ENCODE measurements at regions not wholly inside any gene's neighbourhood (a gene's known extent, or its start where the extent isn't known, plus 50 kb on each side); places are given as distances from the start of the nearest gene placed in this dataset.

GRCh38 chr12:91507754-91508153, 325.1 kb upstream of the DCN start:
- peaks cover 4% of the 10 kb centered on the region for H3K9me3 Mint-ChIP-seq
- TF ChIP-seq, protein P1, sequence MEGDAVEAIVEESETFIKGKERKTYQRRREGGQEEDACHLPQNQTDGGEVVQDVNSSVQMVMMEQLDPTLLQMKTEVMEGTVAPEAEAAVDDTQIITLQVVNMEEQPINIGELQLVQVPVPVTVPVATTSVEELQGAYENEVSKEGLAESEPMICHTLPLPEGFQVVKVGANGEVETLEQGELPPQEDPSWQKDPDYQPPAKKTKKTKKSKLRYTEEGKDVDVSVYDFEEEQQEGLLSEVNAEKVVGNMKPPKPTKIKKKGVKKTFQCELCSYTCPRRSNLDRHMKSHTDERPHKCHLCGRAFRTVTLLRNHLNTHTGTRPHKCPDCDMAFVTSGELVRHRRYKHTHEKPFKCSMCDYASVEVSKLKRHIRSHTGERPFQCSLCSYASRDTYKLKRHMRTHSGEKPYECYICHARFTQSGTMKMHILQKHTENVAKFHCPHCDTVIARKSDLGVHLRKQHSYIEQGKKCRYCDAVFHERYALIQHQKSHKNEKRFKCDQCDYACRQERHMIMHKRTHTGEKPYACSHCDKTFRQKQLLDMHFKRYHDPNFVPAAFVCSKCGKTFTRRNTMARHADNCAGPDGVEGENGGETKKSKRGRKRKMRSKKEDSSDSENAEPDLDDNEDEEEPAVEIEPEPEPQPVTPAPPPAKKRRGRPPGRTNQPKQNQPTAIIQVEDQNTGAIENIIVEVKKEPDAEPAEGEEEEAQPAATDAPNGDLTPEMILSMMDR (IDR thresholded peaks at IDR 0.05; ENCODE audit: unreplicated experiment) = no peak
- H3K27me3 Mint-ChIP-seq (ENCODE audit: low read depth) = no peaks in the 10 kb centered on the region
- no peak overlapping the region for H3K27ac Mint-ChIP-seq
- no peak overlapping the region for H3K4me3 Mint-ChIP-seq
- peaks cover 13% of the 10 kb centered on the region for H3K4me1 Mint-ChIP-seq
- DNase-seq (ENCODE audit: low spot score in 2 of 2, unreplicated experiment in 2 of 2) = no peak
- H3K36me3 Mint-ChIP-seq = peaks cover 3% of the 10 kb centered on the region

DNA sequence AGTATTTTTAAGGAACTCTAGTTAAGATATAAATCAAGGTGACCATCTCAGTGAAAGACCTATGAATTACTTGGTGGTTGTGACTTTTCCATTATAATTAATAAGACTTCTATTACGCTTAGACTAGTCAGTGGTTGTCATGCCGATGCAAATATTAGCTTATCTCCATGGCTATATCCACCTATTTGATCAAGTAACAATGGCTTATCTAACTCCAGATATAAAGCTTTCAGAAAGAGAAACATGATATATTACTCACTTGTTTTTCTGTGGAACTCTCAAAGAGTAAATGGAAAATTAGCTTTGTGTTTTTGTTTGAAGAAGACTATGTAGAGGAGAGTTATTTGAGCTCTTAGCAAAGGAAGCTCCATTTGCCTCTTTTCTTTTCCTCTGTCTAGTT, 323.8 kb upstream of the DCN start:
- Mint-ChIP-seq H3K4me3 (no peak overlapping the region), H3K27ac (no peak overlapping the region), H3K4me1 (peaks cover 13% of the 10 kb centered on the region), H3K9me3 (peaks cover 13% of the 10 kb centered on the region), H3K27me3 (ENCODE audit: low read depth) (no peaks in the 10 kb centered on the region), H3K36me3 (peaks cover 3% of the 10 kb centered on the region)
- TF ChIP-seq, protein P1 (IDR thresholded peaks at IDR 0.05; ENCODE audit: unreplicated experiment) = no peak
- DNase-seq (ENCODE audit: low spot score in 2 of 2, unreplicated experiment in 2 of 2) = no peak

DNA sequence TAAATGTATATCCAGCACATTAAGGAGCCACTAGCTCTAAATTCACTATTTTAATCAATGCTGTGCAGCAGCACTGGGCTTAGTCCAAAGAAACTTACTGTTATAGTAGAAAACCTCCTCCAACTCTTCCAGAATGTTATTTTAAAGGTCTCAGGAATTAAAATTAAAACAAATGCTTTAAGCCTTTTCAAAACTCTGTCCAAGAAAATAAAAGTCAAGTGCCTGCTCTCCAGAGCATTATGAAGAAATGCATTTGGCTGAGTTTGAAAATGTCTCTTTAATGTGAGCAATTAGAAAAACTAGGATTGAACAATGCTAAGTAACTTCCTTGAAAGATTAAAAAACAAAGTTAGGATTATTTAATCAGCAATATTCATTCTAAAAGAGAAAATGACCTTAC, 322.4 kb upstream of the DCN start:
- Mint-ChIP-seq H3K9me3 (peaks cover 13% of the 10 kb centered on the region), H3K27me3 (ENCODE audit: low read depth) (no peaks in the 10 kb centered on the region), H3K4me1 (peaks cover 13% of the 10 kb centered on the region), H3K4me3 (no peak overlapping the region), H3K36me3 (peaks cover 3% of the 10 kb centered on the region), H3K27ac (no peak overlapping the region)
- DNase-seq (ENCODE audit: low spot score in 2 of 2, unreplicated experiment in 2 of 2) = no peak
- TF ChIP-seq, protein P1 (IDR thresholded peaks at IDR 0.05; ENCODE audit: unreplicated experiment) = no peak

DNA sequence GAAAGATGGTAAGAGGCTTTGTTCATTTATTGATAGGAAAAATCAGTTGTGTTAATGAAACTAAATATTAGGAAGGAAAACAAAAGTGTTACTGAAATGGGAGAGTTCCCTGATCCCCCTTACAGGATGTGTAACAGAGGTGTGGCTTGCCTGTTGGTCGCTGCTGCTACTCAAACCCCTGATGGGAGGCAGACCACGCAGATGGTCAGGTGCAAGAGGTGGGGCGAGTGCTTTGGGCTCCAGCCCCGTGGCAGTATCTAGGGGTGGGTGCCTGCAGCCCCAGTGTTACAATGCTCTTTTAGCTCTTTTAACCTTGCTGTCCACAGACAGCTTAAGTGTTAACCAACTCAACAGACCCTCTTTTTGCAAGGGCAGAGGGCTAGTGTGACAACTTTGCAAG, 319.6 kb upstream of the DCN start:
- H3K27ac Mint-ChIP-seq = no peak overlapping the region
- no peak overlapping the region for H3K4me3 Mint-ChIP-seq
- H3K27me3 Mint-ChIP-seq (ENCODE audit: low read depth) = no peaks in the 10 kb centered on the region
- H3K9me3 Mint-ChIP-seq = peaks cover 13% of the 10 kb centered on the region
- peaks cover 3% of the 10 kb centered on the region for H3K36me3 Mint-ChIP-seq
- no peak for DNase-seq (ENCODE audit: low spot score in 2 of 2, unreplicated experiment in 2 of 2)
- peaks cover 13% of the 10 kb centered on the region for H3K4me1 Mint-ChIP-seq
- TF ChIP-seq, protein P1 (IDR thresholded peaks at IDR 0.05; ENCODE audit: unreplicated experiment) = no peak

DNA sequence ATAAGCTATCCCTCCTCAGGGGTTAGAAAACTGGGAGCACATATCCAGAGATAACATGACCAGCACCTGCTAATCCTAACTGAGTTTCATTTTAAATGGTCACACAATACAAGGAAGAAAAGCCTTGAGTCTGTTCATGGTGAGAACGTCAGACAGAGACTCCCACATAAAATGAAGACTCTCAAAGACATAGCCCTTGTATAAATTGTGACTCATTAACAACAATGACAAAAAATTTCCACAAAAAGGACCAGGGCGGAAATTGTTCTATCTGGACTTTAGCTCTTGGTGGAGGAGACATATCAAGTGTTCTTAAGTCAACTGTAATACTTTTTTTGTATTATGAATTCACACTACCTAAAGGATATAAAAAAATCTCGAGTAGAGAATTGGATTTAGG, 313.7 kb upstream of the DCN start:
- H3K36me3 Mint-ChIP-seq = no peaks in the 10 kb centered on the region
- TF ChIP-seq, protein P1 (IDR thresholded peaks at IDR 0.05; ENCODE audit: unreplicated experiment) = no peak
- H3K4me1 Mint-ChIP-seq = no peaks in the 10 kb centered on the region
- H3K27ac Mint-ChIP-seq = no peak overlapping the region
- DNase-seq (ENCODE audit: low spot score in 2 of 2, unreplicated experiment in 2 of 2) = no peak
- H3K27me3 Mint-ChIP-seq (ENCODE audit: low read depth) = no peaks in the 10 kb centered on the region
- no peaks in the 10 kb centered on the region for H3K9me3 Mint-ChIP-seq
- H3K4me3 Mint-ChIP-seq = no peak overlapping the region

- no peak for DNase-seq (ENCODE audit: low spot score in 2 of 2, unreplicated experiment in 2 of 2)
- Mint-ChIP-seq H3K9me3 (no peaks in the 10 kb centered on the region), H3K4me1 (no peaks in the 10 kb centered on the region), H3K36me3 (no peaks in the 10 kb centered on the region), H3K27me3 (ENCODE audit: low read depth) (no peaks in the 10 kb centered on the region), H3K27ac (no peak overlapping the region), H3K4me3 (no peak overlapping the region)
- TF ChIP-seq, protein P1 (IDR thresholded peaks at IDR 0.05; ENCODE audit: unreplicated experiment) = no peak
Measured at GRCh38 chr12:91493308-91493707, 310.7 kb upstream of the DCN start.

Measured in mesothelial cell of epicardium (in vitro differentiated cells).